HepG2 (cell line): ENCODE measurements at regions not wholly inside any gene's neighbourhood (a gene's known extent, or its start where the extent isn't known, plus 50 kb on each side); places are given as distances from the start of the nearest gene placed in this dataset.

Experiments
- ATAC-seq: fragments of 200-7000 bp; cut with Tn5 transposase; 3 replicates; pipeline ENCODE4 v1.9.1; 2020; ENCODE audit warnings: mild to moderate bottlenecking, moderate library complexity
- BruUV-seq: library from RNA; stranded (reverse); fragments of 400-500 nt; replicated peaks from 2 replicates; lab custom pipeline; 2021; lab: Mats Ljungman, UMichigan
- CTCF ChIA-PET: fragments of 300-600 bp; formaldehyde crosslinking; extraction: SDS; loops from one replicate; lab custom pipeline; 2021; ENCODE audit warnings: low total read pairs, inconsistent platforms, low intra/inter-chr PET ratio; lab: Yijun Ruan, JAX
- POLR2A ChIA-PET: fragments of 350-600 bp; sonication (Branson Sonifier 250); formaldehyde crosslinking; loops from one replicate; lab custom pipeline; 2020; ENCODE audit warnings: antibody characterized with exemption, inconsistent platforms; lab: Yijun Ruan, JAX
- DNase-seq: peaks from one replicate; pipeline ENCODE4 v3.0.0-alpha.2; 2015; ENCODE audit warnings: low spot score
- FAIRE-seq: peaks from 3 replicates; lab custom pipeline; 2011; peaks lifted over from hg19 to GRCh38; lab: Jason Lieb, UNC
- H2AFZ ChIP-seq: one replicate; pipeline ENCODE4 v1.6.1; 2011; ENCODE audit warnings: low read length, inconsistent platforms
- H3K27ac ChIP-seq: fragments of 300-600 bp; 3 replicates; pipeline ENCODE4 v1.8.0; 2011; ENCODE audit warnings: mixed run types, mild to moderate bottlenecking, mixed read lengths, low read length, inconsistent platforms; ENCODE audit not compliant: insufficient read depth; ENCODE audit errors: extremely low read length
- H3K27me3 ChIP-seq, 2 experiments: fragments of 200-600 bp in 1 of 2; 2 replicates in 1 of 2; 3 replicates in 1 of 2; pipeline versions ENCODE4 v1.6.0 to v1.8.0; 2011; ENCODE audit warnings: low read length in 2 of 2, mild to moderate bottlenecking in 2 of 2, moderate library complexity in 2 of 2, inconsistent platforms in 1 of 2; ENCODE audit not compliant: insufficient read depth in 2 of 2, control insufficient read depth in 1 of 2
- H3K36me3 ChIP-seq, 2 experiments: fragments of 200-600 bp in 1 of 2; replicated peaks in 1 of 2; 2 replicates in 1 of 2; 3 replicates in 1 of 2; pipeline versions ENCODE4 v1.5.1 to v1.8.0; 2011; ENCODE audit warnings: low read length in 2 of 2, inconsistent platforms in 1 of 2; ENCODE audit not compliant: insufficient read depth in 2 of 2, control insufficient read depth in 1 of 2
- H3K4me1 ChIP-seq: 2 replicates; pipeline ENCODE4 v1.5.1; 2012; ENCODE audit warnings: low read length, inconsistent platforms; ENCODE audit not compliant: insufficient read depth
- H3K4me2 ChIP-seq: 2 replicates; pipeline ENCODE4 v1.6.0; 2011; ENCODE audit warnings: low read depth, low read length, inconsistent platforms
- H3K4me3 ChIP-seq, 3 experiments: fragments of 200-600 bp in 1 of 3; sonication (generic), shearing (Covaris generic) in 1 of 3; replicated peaks in 1 of 3; 2 replicates each; pipeline ENCODE4 v1.5.1; 2011 to 2016; ENCODE audit warnings: low read length in 3 of 3, inconsistent platforms in 2 of 3, low read depth in 2 of 3, mild to moderate bottlenecking in 2 of 3, control low read depth in 1 of 3, mixed read lengths in 1 of 3; ENCODE audit not compliant: insufficient read depth in 1 of 3
- H3K79me2 ChIP-seq: one replicate; pipeline ENCODE4 v1.6.1; 2011; ENCODE audit warnings: low read length, inconsistent platforms; ENCODE audit not compliant: insufficient read depth
- H3K9ac ChIP-seq: 2 replicates; pipeline ENCODE4 v1.6.0; 2011; ENCODE audit warnings: mild to moderate bottlenecking, low read depth, low read length, inconsistent platforms; ENCODE audit not compliant: insufficient read depth
- H3K9me3 ChIP-seq: 2 replicates; pipeline ENCODE4 v1.5.1; 2012; ENCODE audit warnings: mild to moderate bottlenecking, low read length
- H4K20me1 ChIP-seq: 2 replicates; pipeline ENCODE4 v1.6.0; 2011; ENCODE audit warnings: inconsistent platforms, mild to moderate bottlenecking, low read length, moderate library complexity; ENCODE audit not compliant: insufficient read depth
- FOXK2 ChIP-seq: fragments of 450-650 bp; IDR thresholded peaks from 2 replicates; pipeline ENCODE4 v1.6.1; 2016
- GABPA ChIP-seq, 2 experiments: IDR thresholded peaks; 2 replicates each; pipeline ENCODE4 v1.6.1; 2011 to 2016; ENCODE audit warnings: low read depth in 2 of 2, low read length in 1 of 2, missing biosample characterization in 1 of 2, missing genetic modification characterization in 1 of 2
- KDM1A ChIP-seq: IDR thresholded peaks from 2 replicates; pipeline ENCODE4 v1.6.1; 2016; ENCODE audit warnings: missing compliant biosample characterization
- NPAS2 ChIP-seq: sonication (generic); formaldehyde crosslinking; IDR thresholded peaks from 2 replicates; pipeline ENCODE4 v1.8.0; 2022; ENCODE audit warnings: mild to moderate bottlenecking, missing genetic modification reagents, borderline replicate concordance
- SKI ChIP-seq: fragments of 450-650 bp; IDR thresholded peaks from one replicate; pipeline ENCODE4 v1.6.1; 2018; ENCODE audit warnings: mild to moderate bottlenecking; ENCODE audit not compliant: partially characterized antibody
- ZNF350 ChIP-seq: sonication (generic); formaldehyde crosslinking; IDR thresholded peaks from 2 replicates; pipeline ENCODE4 v1.4.0; 2020; ENCODE audit warnings: mild to moderate bottlenecking, low read depth, missing genetic modification reagents, borderline replicate concordance
- WGBS: methylation state at CpG from one replicate; pipeline ENCODE4 v1.1.6; 2017; ENCODE audit warnings: low lambda C conversion rate; 5-methylcytosine and 5-hydroxymethylcytosine counted together
- in situ Hi-C: cut with HindIII; loops from 2 replicates; pipeline ENCODE4 v1.10.0; 2017; ENCODE audit warnings: low pct_unique_long_range_greater_than_20kb; ENCODE audit not compliant: extremely low pct_ligation_motif_present
- intact Hi-C: fragments of 100-400 bp; cut with micrococcal nuclease; formaldehyde crosslinking; loops from one replicate; pipeline ENCODE4 v1.10.0; 2022; ENCODE audit not compliant: unreplicated experiment
- TF ChIP-seq, protein P1 (sequence below): sonication (generic); formaldehyde crosslinking; IDR thresholded peaks from 2 replicates; pipeline ENCODE4 v1.9.0; 2022; ENCODE audit warnings: low read depth, missing genetic modification reagents
- TF ChIP-seq, protein P2 (sequence below): conservative IDR thresholded peaks from 2 replicates; pipeline ENCODE4 v1.6.1; 2018; ENCODE audit warnings: missing genetic modification reagents
- TF ChIP-seq, protein P3 (sequence below): sonication (generic); formaldehyde crosslinking; IDR thresholded peaks from 2 replicates; pipeline ENCODE4 v1.4.0; 2020; ENCODE audit warnings: mild to moderate bottlenecking, missing genetic modification reagents

DNA sequence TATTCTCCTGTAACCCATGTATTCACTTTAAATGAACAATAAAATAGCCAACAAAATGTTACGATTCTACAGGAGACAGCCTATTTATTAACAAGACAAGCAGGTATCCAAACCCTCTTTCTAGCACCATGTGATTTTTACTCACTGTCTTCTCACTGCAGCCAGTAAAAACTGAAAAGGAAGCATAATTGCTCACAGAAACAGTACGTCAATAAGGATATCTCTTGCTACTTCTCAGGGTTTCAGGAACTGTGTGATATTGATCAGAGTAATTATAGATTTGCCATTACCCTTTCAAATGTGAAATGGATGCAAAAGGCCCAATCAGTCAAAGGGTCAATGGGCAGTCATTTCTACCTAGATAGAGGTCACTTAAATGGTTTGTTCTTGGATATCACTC, 1473.8 kb upstream of the DDX18 start:
- WGBS = 2% methylated on average over 2 of the region's 2 CpGs
- in situ Hi-C loops = no loop called here
- H3K36me3 ChIP-seq = no peaks in the 10 kb centered on the region
- ChIA-PET CTCF (no interaction called here), POLR2A (no interaction called here)
- no peaks in the 10 kb centered on the region for H3K79me2 ChIP-seq
- DNase-seq (no peak), ATAC-seq (no peak), FAIRE-seq (no peak)
- no peak overlapping the region for H3K4me3 ChIP-seq
- H3K9ac ChIP-seq = no peak overlapping the region
- no peak overlapping the region for H2AFZ ChIP-seq
- no peaks in the 10 kb centered on the region for H3K4me1 ChIP-seq
- no TSS peak for BruUV-seq
- no peak overlapping the region for H3K4me2 ChIP-seq
- intact Hi-C loops = no loop called here
- no peaks in the 10 kb centered on the region for H4K20me1 ChIP-seq
- H3K27me3 ChIP-seq = no peaks in the 10 kb centered on the region
- H3K9me3 ChIP-seq = peaks cover 94% of the 10 kb centered on the region
- H3K27ac ChIP-seq = no peak overlapping the region
- TF ChIP-seq, protein P1, sequence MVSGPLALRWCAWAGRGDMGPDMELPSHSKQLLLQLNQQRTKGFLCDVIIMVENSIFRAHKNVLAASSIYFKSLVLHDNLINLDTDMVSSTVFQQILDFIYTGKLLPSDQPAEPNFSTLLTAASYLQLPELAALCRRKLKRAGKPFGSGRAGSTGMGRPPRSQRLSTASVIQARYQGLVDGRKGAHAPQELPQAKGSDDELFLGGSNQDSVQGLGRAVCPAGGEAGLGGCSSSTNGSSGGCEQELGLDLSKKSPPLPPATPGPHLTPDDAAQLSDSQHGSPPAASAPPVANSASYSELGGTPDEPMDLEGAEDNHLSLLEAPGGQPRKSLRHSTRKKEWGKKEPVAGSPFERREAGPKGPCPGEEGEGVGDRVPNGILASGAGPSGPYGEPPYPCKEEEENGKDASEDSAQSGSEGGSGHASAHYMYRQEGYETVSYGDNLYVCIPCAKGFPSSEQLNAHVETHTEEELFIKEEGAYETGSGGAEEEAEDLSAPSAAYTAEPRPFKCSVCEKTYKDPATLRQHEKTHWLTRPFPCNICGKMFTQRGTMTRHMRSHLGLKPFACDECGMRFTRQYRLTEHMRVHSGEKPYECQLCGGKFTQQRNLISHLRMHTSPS (CRISPR knock-in tag) = no peak
- TF ChIP-seq KDM1A (CRISPR knock-in tag) = no peak

DNA sequence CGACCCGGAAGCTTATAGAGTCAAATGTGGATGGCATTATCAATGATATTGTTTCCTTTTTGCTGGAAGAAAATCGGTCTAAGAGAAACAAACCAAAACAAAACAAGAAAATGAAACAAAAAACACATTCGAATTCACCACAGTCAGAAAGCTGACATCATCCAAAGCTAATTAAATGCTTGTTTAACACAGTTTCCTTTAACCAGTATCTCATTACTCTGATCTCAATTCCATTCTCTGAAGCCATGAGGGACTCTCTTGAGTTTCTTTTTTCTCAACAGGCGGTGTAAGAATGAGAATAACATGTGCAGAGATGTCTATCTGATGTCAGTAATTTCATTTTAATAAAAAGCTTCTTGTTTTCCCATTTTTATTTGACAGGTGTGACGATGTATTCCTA, 1448.3 kb upstream of the DDX18 start:
- TF ChIP-seq, protein P2, sequence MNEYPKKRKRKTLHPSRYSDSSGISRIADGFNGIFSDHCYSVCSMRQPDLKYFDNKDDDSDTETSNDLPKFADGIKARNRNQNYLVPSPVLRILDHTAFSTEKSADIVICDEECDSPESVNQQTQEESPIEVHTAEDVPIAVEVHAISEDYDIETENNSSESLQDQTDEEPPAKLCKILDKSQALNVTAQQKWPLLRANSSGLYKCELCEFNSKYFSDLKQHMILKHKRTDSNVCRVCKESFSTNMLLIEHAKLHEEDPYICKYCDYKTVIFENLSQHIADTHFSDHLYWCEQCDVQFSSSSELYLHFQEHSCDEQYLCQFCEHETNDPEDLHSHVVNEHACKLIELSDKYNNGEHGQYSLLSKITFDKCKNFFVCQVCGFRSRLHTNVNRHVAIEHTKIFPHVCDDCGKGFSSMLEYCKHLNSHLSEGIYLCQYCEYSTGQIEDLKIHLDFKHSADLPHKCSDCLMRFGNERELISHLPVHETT = no peak
- no peak for TF ChIP-seq ZNF350
- TF ChIP-seq, protein P3, sequence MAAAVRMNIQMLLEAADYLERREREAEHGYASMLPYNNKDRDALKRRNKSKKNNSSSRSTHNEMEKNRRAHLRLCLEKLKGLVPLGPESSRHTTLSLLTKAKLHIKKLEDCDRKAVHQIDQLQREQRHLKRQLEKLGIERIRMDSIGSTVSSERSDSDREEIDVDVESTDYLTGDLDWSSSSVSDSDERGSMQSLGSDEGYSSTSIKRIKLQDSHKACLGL = no peak
- no peak for TF ChIP-seq NPAS2 (CRISPR knock-in tag)
- TF ChIP-seq SKI = no peak
- TF ChIP-seq FOXK2 = no peak
- TF ChIP-seq GABPA (IDR thresholded peaks at IDR 0.05; ENCODE audit: low read depth, low read length) = no peak
- no peak for TF ChIP-seq GABPA (CRISPR knock-in tag; IDR thresholded peaks at IDR 0.05; ENCODE audit: low read depth)
- TF ChIP-seq, all 625 proteins: peak for 0
- no peak overlapping the region for H3K4me3 ChIP-seq
- H3K36me3 ChIP-seq = no peaks in the 10 kb centered on the region
- in situ Hi-C loops (no loop called here), intact Hi-C loops (no loop called here)
- DNase-seq (no peak), ATAC-seq (no peak), FAIRE-seq (no peak)
- H4K20me1 ChIP-seq = no peaks in the 10 kb centered on the region
- H3K9ac ChIP-seq = no peak overlapping the region
- WGBS = 13% methylated on average over 6 of the region's 6 CpGs
- H3K9me3 ChIP-seq = peaks cover 84% of the 10 kb centered on the region
- H2AFZ ChIP-seq = no peak overlapping the region
- ChIA-PET CTCF (no interaction called here), POLR2A (no interaction called here)
- no peaks in the 10 kb centered on the region for H3K4me1 ChIP-seq
- H3K27me3 ChIP-seq = no peaks in the 10 kb centered on the region
- no peak overlapping the region for H3K4me2 ChIP-seq
- no TSS peak for BruUV-seq
- no peaks in the 10 kb centered on the region for H3K79me2 ChIP-seq
- no peak overlapping the region for H3K27ac ChIP-seq
